ENCODE measurements at regions not wholly inside any gene's neighbourhood (a gene's known extent, or its start where the extent isn't known, plus 50 kb on each side); places are given as distances from the start of the nearest gene placed in this dataset.
A peak's percentile ranks its signal among the peaks of the same experiment; 100 is the strongest.

DNA sequence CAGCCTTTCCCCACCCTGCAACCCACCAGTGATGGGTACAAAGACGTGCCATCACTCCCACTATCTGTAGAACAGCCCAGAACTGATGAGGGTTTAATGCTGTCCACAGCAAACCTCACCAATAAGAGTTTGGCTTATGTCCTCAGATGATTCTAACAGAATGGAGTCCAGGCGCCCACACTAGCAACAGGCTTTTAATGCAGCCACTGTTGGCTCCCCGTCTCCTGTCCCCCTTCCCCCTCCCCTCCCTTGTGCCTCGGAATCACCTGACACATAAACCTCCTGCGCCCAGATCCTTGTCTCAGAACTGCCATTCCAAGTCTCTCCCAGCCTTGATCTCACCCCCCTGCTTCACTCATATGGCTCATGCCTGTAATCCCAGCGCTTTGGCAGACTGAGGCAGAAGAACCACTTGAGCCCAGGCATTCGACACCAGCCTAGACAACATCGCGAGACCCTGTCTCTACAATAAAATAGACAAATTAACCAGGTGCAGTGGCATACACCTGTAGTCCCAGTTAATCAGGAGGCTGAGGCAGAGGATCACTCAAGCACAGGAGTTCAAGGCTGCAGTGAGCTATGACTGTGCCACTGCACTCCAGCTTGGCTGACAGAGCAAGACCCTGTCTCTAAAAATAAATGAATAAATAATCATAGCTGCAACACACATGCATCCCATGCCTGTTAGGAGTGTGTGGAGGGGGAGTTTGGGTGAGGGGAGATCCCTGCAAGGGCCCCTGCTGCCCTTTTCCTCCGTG is 85.6 kb downstream of the SNX5 start:
- Mint-ChIP-seq H3K4me1 (peaks cover 29 to 33% of the 10 kb centered on the region in 2 experiments), H3K27ac (peak overlapping the region in 1 of 3 experiments; percentile 72; a peak in 4 of 7 replicates)

More for the DNA sequence above, 85.6 kb downstream of the SNX5 start:
- H3K27ac ChIP-seq (ENCODE audit: insufficient read length, low read depth, low read length): no peak overlapping the region
- no peak overlapping the region for H3K18ac ChIP-seq (ENCODE audit: insufficient read length, low read depth, low read length)
- H3K56ac ChIP-seq (ENCODE audit: insufficient read length, low read depth, low read length): no peak overlapping the region
- peaks cover 0 to under 1% of the 10 kb centered on the region in 2 experiments; a peak in 1 of 5 replicates for H3K9me3 Mint-ChIP-seq
- H3K9ac ChIP-seq (ENCODE audit: extremely low read depth, insufficient read length, low read length): no peak overlapping the region
- no peak overlapping the region for H2BK5ac ChIP-seq (ENCODE audit: insufficient read length, low read length)
- WGBS (ENCODE audit: extremely low coverage, insufficient read length, low lambda C conversion rate): no CpG with 5 or more reads among the region's 10 CpGs
- no peak overlapping the region for H2BK120ac ChIP-seq (ENCODE audit: low read depth, low read length, poor library complexity, severe bottlenecking)
- DNase-seq: no peak
- no peak overlapping the region; a peak in 1 of 5 replicates for H3K4me3 Mint-ChIP-seq
- no peaks in the 10 kb centered on the region for H3K4me1 ChIP-seq (ENCODE audit: insufficient read depth, low read length)
- H2BK15ac ChIP-seq (ENCODE audit: low read depth, low read length): no peak overlapping the region
- H3K4ac ChIP-seq (ENCODE audit: low read depth, low read length): no peak overlapping the region
- no peak overlapping the region for H3T11ph ChIP-seq (ENCODE audit: low read length)
- no peaks in the 10 kb centered on the region for H3K23me2 ChIP-seq (ENCODE audit: insufficient read length, low read depth, low read length, poor library complexity, severe bottlenecking)
- H3K79me1 ChIP-seq (ENCODE audit: insufficient read depth, low read depth, low read length, poor library complexity, severe bottlenecking): no peaks in the 10 kb centered on the region
- H3K14ac ChIP-seq (ENCODE audit: insufficient read depth, low read length): no peak overlapping the region; the same call in 1 of the 2 replicates
- H4K20me1 ChIP-seq (ENCODE audit: control insufficient read depth, insufficient read depth, insufficient read length): no peaks in the 10 kb centered on the region
- peaks cover 0 to under 1% (median 0%) of the 10 kb centered on the region in 3 experiments; a peak in 1 of 7 replicates for H3K36me3 Mint-ChIP-seq (ENCODE audit: insufficient read depth in 1 of 3, low read depth in 3 of 3)
- no peak overlapping the region for H2BK20ac ChIP-seq (ENCODE audit: low read depth, low read length, poor library complexity, severe bottlenecking)
- no peaks in the 10 kb centered on the region for H3K79me2 ChIP-seq (ENCODE audit: insufficient read depth, low read length)
- no peak overlapping the region for H2BK12ac ChIP-seq (ENCODE audit: insufficient read length, low read depth, low read length)
- H3K4me2 ChIP-seq (ENCODE audit: insufficient read depth, insufficient read length, low read length): no peak overlapping the region
- TF ChIP-seq CTCF (conservative IDR thresholded peaks at IDR 0.05): no peak
- H3K27me3 ChIP-seq (ENCODE audit: insufficient read depth, low read length): no peaks in the 10 kb centered on the region
- no peaks in the 10 kb centered on the region; the same call in none of the 2 replicates for H3K27me3 Mint-ChIP-seq (ENCODE audit: low read depth)
- H3K9me3 ChIP-seq (ENCODE audit: control insufficient read depth, low read depth, low read length): no peaks in the 10 kb centered on the region
- H2AK5ac ChIP-seq (ENCODE audit: insufficient read length, low read length): no peak overlapping the region
- H4K91ac ChIP-seq (ENCODE audit: insufficient read length, low read depth, low read length): no peak overlapping the region
- no peak overlapping the region for H3K23ac ChIP-seq (ENCODE audit: insufficient read length, low read depth, low read length)
- no peak overlapping the region for H4K8ac ChIP-seq (replicated peaks; ENCODE audit: insufficient read length, low read depth, low read length)
- H4K5ac ChIP-seq (ENCODE audit: insufficient read length, low read depth, low read length): no peak overlapping the region
- H2AFZ ChIP-seq (ENCODE audit: low read length): no peak overlapping the region

Measured in H9 (cell line).